HG03460 (cell line): ENCODE measurements at regions not wholly inside any gene's neighbourhood (a gene's known extent, or its start where the extent isn't known, plus 50 kb on each side); places are given as distances from the start of the nearest gene placed in this dataset.

Experiments used
- ATAC-seq: cut with Tn5 transposase; IDR thresholded peaks from one replicate; pipeline ENCODE4 v1.9.1; 2021; ENCODE audit not compliant: unreplicated experiment

- no peak for ATAC-seq
Measured at GRCh38 chr3:68062926-68063325, 408.5 kb upstream of the SUCLG2 start.

DNA sequence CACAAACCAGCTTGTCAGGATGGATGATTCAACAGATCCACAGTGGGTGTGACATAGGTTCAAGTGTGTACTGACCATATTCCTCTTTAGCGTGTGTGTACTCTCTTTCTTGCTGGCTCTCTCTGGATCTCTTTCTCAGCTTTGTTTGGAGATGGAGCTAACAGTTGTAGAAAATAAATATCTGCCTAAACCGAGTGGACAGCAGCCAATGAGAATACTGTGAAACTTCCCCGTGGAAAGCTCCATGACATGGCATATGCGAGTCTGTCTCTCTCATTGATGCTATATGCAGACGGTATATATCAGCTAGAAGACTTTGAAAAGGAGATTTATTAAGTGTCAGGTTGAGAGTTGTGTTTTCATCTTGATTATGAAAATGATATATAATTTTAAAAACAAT, 406.5 kb upstream of the SUCLG2 start:
- no peak for ATAC-seq

GRCh38 chr3:68060191-68060590, 405.8 kb upstream of the SUCLG2 start:
- ATAC-seq: no peak

GRCh38 chr3:68059628-68060152, 405.3 kb upstream of the SUCLG2 start:
- no peak for ATAC-seq

- no peak for ATAC-seq
Measured at GRCh38 chr3:68057637-68058320, 403.4 kb upstream of the SUCLG2 start.

DNA sequence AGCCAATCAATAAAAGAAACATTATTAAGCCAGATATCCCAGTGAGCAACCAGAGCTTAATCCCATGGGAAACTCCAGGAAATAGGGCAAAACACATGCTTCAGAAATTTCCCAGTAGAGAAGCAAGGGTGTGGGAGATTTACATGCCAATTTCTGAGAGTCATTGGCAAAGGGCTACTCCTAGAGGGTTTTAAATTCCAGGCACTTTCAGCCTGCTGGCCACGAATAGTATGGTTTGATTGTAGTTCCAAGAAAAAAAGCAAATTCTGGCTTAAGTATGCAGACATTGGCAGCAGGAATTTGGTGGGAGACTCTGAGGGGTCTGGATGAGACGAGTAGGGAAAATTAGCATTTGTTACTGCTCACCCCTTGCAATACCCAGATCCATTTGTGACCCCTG, 402.1 kb upstream of the SUCLG2 start:
- no peak for ATAC-seq

GRCh38 chr3:68055215-68055614, 400.8 kb upstream of the SUCLG2 start:
- ATAC-seq: no peak

DNA sequence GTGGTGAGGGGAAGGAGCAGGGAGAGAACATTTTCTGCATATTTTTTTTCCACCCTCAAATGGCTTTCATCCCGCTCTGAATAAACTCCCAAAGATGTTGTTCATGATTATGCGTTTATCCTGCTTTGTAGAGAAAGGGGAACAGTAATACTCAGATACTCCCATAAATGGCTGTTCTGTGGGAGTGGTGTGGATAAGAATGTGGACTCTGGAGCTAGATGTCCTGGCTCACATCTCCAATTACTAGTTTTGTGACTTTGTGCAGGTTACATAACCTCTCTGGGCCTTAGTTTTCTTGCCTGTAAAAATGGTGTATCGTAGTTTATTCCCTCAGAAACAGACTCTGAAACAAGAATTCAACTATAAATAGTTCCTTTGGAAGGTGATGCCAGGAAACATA, 395.4 kb upstream of the SUCLG2 start:
- no peak for ATAC-seq

DNA sequence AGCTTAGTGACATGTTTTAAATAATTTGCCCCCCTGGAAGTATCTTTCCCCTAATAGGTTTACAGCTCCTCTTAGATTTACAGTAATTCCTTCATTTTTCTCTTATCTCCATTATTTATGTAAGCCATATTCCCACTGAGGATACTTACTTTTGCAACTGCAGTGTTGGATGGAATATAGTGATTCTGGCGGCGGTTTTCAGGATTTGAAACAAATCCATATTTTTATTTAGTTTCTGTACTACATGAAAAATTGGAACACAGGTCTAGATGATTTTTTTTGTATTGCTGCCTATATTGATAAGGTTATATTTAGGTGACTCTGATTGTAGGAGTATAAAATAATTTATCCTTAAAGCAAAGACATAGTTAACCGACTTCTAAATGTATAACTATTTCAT, 391.6 kb upstream of the SUCLG2 start:
- ATAC-seq: no peak

- ATAC-seq: no peak
Measured at GRCh38 chr3:68033867-68034266, 379.5 kb upstream of the SUCLG2 start.

- ATAC-seq: no peak
Measured at GRCh38 chr3:68032209-68032608, 377.8 kb upstream of the SUCLG2 start.

DNA sequence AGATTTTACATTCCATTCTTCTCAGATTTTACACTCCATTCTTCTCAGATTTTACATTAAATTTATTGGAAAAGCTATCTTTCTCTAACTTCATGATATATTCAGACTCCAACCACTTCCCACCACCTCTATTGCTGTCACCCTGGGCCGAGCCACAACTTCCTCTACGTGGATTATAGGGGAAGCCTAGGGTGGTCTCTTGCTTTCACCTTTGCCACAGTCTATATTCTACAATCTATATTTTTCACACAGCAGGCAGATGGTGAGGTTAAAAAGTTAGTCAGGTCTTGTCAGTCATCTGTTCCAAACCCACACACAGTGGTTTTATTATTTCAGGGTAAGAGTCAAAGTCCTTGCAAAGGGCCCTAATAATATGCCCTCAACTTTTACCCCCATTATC, 370.8 kb upstream of the SUCLG2 start:
- ATAC-seq: no peak

DNA sequence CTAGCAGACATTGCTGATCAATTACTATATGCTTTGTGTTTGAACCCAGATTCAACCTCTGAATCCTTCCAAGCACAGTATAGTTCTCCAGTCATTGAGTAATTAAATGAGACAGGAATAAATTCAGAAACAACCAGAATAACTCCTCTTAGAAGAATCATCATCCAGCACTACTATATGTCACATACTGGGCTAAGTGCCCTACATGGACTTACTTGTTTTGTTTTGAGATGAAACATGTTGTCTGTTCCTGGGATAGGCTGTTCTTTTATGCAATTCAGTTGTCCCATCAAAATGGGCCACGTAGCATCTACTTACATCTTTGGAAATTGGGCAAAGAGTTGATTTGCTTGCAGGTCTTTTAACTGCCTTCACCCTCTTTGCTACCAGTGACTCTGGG, 365.5 kb upstream of the SUCLG2 start:
- ATAC-seq: no peak

DNA sequence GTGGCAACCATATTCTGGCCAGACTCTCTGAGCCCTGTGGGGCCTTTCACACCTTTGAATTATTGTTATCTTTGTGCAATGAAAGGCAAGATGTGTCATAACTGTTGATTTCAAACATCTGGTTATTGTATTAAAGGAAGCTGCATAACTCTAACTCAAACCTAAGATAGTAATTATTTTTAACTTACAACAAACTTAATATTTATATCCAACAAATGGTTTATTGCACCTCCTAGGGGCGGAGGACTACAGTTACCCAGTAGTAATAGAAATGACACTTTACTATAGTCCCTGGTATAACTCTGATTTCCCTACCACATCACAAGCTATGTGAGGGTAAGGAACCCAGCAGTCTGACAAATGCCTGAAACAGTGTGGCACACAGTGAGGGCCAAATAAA, 363.9 kb upstream of the SUCLG2 start:
- ATAC-seq: no peak

GRCh38 chr3:68017069-68017468, 362.7 kb upstream of the SUCLG2 start:
- ATAC-seq: no peak

GRCh38 chr3:68009900-68010299, 355.5 kb upstream of the SUCLG2 start:
- ATAC-seq: no peak

DNA sequence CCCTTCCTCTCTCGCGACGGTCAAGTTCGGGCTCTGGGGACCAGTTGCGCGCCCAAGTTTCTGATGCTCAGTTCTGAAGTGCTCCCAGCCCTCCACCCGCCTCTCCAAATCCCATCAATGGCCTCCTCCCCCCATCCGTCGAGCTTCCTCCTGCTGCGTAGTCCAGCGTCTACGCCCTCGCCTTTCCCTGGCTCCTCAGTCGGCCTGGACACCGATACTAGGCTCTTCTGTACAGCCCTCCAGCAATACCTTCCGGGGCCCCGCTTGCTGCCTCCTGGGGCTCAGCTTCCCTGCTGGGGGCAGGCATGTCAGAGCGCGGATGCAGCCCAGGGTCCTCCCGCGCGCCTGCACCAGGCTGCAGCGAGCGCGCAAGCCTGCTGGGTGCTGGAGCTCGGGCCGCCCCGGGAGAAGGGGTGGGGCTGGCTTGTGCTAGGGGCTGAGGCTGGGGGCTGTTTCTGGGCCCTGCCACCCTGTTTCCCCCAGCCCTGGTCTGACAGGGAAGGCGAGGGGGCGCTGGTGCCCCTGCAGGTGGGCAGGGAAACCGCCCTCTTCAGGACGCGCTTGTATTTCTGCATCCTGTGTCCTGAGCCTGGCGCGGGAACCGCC, 353.3 kb upstream of the SUCLG2 start:
- ATAC-seq: no peak

DNA sequence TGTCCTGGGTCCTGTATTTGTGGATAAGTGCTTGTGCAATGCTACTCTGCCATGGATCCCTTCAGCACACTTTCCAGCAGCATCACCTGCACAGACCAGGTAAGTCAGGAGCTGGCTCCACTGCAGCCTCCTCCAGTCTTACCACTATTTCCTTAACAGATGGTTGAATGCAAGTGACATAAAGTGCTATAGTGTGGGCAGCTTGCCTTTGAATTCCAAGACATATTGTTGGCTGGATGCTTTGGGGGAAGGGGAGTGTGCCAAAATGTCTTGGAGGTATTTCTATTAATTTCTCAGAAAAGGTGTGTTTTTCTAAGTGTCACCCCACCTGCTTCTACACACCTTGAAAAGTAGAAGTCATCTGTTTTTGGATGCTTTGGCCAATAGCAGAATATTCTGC, 352.2 kb upstream of the SUCLG2 start:
- no peak for ATAC-seq

- ATAC-seq: no peak
Measured at GRCh38 chr3:68004091-68004490, 349.7 kb upstream of the SUCLG2 start.

DNA sequence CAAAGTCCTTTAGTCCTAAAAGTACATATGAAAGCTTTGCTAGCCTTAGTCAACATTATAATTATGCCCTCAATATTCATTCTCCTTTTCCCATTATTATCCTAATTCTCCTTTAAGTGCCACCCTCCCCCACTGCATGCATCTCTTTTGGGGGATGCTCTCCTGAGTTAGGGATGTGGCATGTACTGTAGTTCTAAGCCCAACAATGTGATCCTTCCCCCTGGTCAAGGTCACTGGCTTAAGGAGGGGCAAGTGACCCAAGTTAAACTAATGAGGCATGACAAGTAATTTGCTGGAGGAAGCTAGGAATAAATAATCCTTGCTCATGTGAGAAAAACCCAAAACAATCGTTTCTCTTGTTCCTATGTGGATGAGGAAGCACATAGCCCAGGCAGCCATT, 343.9 kb upstream of the SUCLG2 start:
- ATAC-seq: no peak

GRCh38 chr3:67995206-67995605, 340.8 kb upstream of the SUCLG2 start:
- ATAC-seq: no peak

- no peak for ATAC-seq
Measured at GRCh38 chr3:67986706-67987105, 332.3 kb upstream of the SUCLG2 start.

- ATAC-seq: no peak
Measured at GRCh38 chr3:67983166-67983565, 328.8 kb upstream of the SUCLG2 start.
